WTC11 (cell line): ENCODE measurements at regions not wholly inside any gene's neighbourhood (a gene's known extent, or its start where the extent isn't known, plus 50 kb on each side); places are given as distances from the start of the nearest gene placed in this dataset.

ENCODE experiments used
- ATAC-seq: fragments of 200-7000 bp; cut with Tn5 transposase; 2 replicates; pipeline ENCODE4 v1.10.0; 2021; ENCODE audit warnings: mild to moderate bottlenecking, moderate library complexity
- CTCF ChIA-PET: fragments of 300-600 bp; sonication (Branson Sonifier 250); formaldehyde crosslinking; loops from one replicate; lab custom pipeline; 2021; ENCODE audit warnings: antibody characterized with exemption; lab: Charles Lee
- POLR2A ChIA-PET: fragments of 350-600 bp; sonication (Branson Sonifier 250); formaldehyde crosslinking; loops from one replicate; lab custom pipeline; 2021; ENCODE audit warnings: antibody characterized with exemption; lab: Charles Lee
- DNase-seq: peaks from one replicate; pipeline ENCODE4 v3.0.0; 2021; ENCODE audit warnings: low spot score
- H3K27ac Mint-ChIP-seq: 2 replicates; pipeline ENCODE4 v1.8.0; 2021; ENCODE audit warnings: mixed read lengths
- H3K27me3 Mint-ChIP-seq: 2 replicates; pipeline ENCODE4 v1.8.0; 2021; ENCODE audit warnings: low read depth, mild to moderate bottlenecking, moderate library complexity, mixed read lengths
- H3K36me3 Mint-ChIP-seq: 2 replicates; pipeline ENCODE4 v1.8.0; 2021; ENCODE audit warnings: mixed read lengths
- H3K4me1 Mint-ChIP-seq: 2 replicates; pipeline ENCODE4 v1.8.0; 2022; ENCODE audit warnings: mixed read lengths
- H3K4me3 Mint-ChIP-seq: 2 replicates; pipeline ENCODE4 v1.8.0; 2021; ENCODE audit warnings: mild to moderate bottlenecking, moderate library complexity, mixed read lengths
- H3K9me3 Mint-ChIP-seq: 2 replicates; pipeline ENCODE4 v1.8.0; 2021; ENCODE audit warnings: mixed read lengths
- FOXJ3 ChIP-seq: sonication (generic); formaldehyde crosslinking; IDR thresholded peaks from 2 replicates; pipeline ENCODE4 v1.9.0; 2021; ENCODE audit warnings: missing genetic modification reagents, mild to moderate bottlenecking, borderline replicate concordance
- FOXP1 ChIP-seq: sonication (generic); formaldehyde crosslinking; IDR thresholded peaks from 2 replicates; pipeline ENCODE4 v1.8.0; 2022; ENCODE audit warnings: missing genetic modification reagents, mild to moderate bottlenecking, moderate library complexity, borderline replicate concordance
- GRHL2 ChIP-seq: fragments of 250-450 bp; sonication (Bioruptor Pico); IDR thresholded peaks from 2 replicates; pipeline ENCODE4 v1.8.0; 2022; ENCODE audit warnings: mild to moderate bottlenecking, moderate library complexity; ENCODE audit not compliant: insufficient replicate concordance, severe bottlenecking
- JUN ChIP-seq: sonication (generic); formaldehyde crosslinking; IDR thresholded peaks from 2 replicates; pipeline ENCODE4 v1.8.0; 2023; ENCODE audit warnings: mild to moderate bottlenecking, missing genetic modification reagents
- NFATC4 ChIP-seq: fragments of 250-450 bp; sonication (Bioruptor Pico); IDR thresholded peaks from 2 replicates; pipeline ENCODE4 v1.9.0; 2021; ENCODE audit warnings: mild to moderate bottlenecking
- NFE2L1 ChIP-seq: sonication (generic); formaldehyde crosslinking; IDR thresholded peaks from 2 replicates; pipeline ENCODE4 v1.8.1; 2023; ENCODE audit warnings: missing genetic modification reagents
- NR1H2 ChIP-seq: sonication (generic); formaldehyde crosslinking; IDR thresholded peaks from 2 replicates; pipeline ENCODE4 v1.9.0; 2021; ENCODE audit warnings: mild to moderate bottlenecking, moderate library complexity, missing genetic modification reagents
- NR3C1 ChIP-seq: sonication (generic); formaldehyde crosslinking; conservative IDR thresholded peaks from 2 replicates; pipeline ENCODE4 v1.8.1; 2023; ENCODE audit warnings: low read depth, mild to moderate bottlenecking, missing genetic modification reagents
- PRRX2 ChIP-seq: fragments of 250-450 bp; sonication (Bioruptor Pico); IDR thresholded peaks from 2 replicates; pipeline ENCODE4 v1.8.0; 2021; ENCODE audit warnings: mild to moderate bottlenecking
- SP1 ChIP-seq: sonication (generic); formaldehyde crosslinking; conservative IDR thresholded peaks from 2 replicates; pipeline ENCODE4 v1.8.1; 2022; ENCODE audit warnings: missing genetic modification reagents
- ZNF138 ChIP-seq: sonication (generic); formaldehyde crosslinking; conservative IDR thresholded peaks from 2 replicates; pipeline ENCODE4 v1.8.1; 2022; ENCODE audit warnings: mild to moderate bottlenecking, moderate library complexity, missing genetic modification reagents
- ZNF232 ChIP-seq: sonication (generic); formaldehyde crosslinking; IDR thresholded peaks from 2 replicates; pipeline ENCODE4 v1.8.0; 2022; ENCODE audit warnings: mild to moderate bottlenecking, missing genetic modification reagents
- ZNF263 ChIP-seq: sonication (generic); formaldehyde crosslinking; IDR thresholded peaks from 2 replicates; pipeline ENCODE4 v1.8.1; 2022; ENCODE audit warnings: low read depth, mild to moderate bottlenecking, moderate library complexity, missing genetic modification reagents
- ZNF416 ChIP-seq: fragments of 250-450 bp; sonication (Bioruptor Pico); IDR thresholded peaks from 2 replicates; pipeline ENCODE4 v1.9.0; 2021; ENCODE audit warnings: mild to moderate bottlenecking, inconsistent platforms
- ZNF423 ChIP-seq: fragments of 250-450 bp; sonication (Bioruptor Pico); IDR thresholded peaks from 2 replicates; pipeline ENCODE4 v2.1.2; 2022; ENCODE audit warnings: mild to moderate bottlenecking, moderate library complexity
- TF ChIP-seq, protein P1 (sequence below): sonication (generic); formaldehyde crosslinking; IDR thresholded peaks from 2 replicates; pipeline ENCODE4 v1.8.0; 2022; ENCODE audit warnings: missing genetic modification reagents
- TF ChIP-seq, protein P2 (sequence below): sonication (generic); formaldehyde crosslinking; IDR thresholded peaks from 2 replicates; pipeline ENCODE4 v1.8.0; 2022; ENCODE audit warnings: mild to moderate bottlenecking, missing genetic modification reagents
- TF ChIP-seq, protein P3 (sequence below): sonication (generic); formaldehyde crosslinking; IDR thresholded peaks from 2 replicates; pipeline ENCODE4 v1.8.1; 2022; ENCODE audit warnings: mild to moderate bottlenecking, missing genetic modification reagents, moderate library complexity, borderline replicate concordance
- TF ChIP-seq, protein P4 (sequence below): sonication (generic); formaldehyde crosslinking; IDR thresholded peaks from 2 replicates; pipeline ENCODE4 v1.8.0; 2023; ENCODE audit warnings: missing genetic modification reagents, mild to moderate bottlenecking, borderline replicate concordance
- TF ChIP-seq, protein P5 (sequence below): fragments of 250-450 bp; sonication (Bioruptor Pico); IDR thresholded peaks from 2 replicates; pipeline ENCODE4 v1.9.0; 2021; ENCODE audit warnings: moderate library complexity, mild to moderate bottlenecking, inconsistent platforms, borderline replicate concordance

DNA sequence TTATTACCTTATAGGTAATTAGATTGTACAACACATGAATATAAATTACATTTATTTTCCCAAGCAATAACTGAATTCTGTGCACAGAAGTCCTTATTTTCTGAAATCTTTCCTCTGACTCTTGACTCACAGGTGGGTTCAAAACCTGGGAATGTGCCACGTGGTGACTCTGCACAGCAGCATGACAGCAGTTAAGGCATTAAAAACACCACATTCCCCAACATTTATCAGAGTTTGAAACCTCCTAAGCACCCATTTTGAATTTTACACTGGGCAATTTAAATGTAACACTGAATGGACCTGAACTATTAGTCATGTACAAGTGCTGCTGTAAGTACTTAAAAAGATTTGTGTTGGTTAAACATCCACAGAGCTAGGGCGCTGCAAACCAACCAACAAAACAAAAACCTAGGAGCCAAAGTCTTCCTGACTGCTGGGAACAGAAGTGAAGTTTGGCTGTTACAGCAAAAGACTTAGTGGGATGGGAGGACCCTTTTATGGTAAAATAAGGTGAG is 480.6 kb upstream of the CXADR start:
- TF ChIP-seq SP1 (CRISPR knock-in tag) (no peak), PRRX2 (no peak), JUN (CRISPR knock-in tag) (no peak), ZNF416 (no peak), NFE2L1 (CRISPR knock-in tag) (no peak), ZNF232 (no peak)
- TF ChIP-seq, protein P1, sequence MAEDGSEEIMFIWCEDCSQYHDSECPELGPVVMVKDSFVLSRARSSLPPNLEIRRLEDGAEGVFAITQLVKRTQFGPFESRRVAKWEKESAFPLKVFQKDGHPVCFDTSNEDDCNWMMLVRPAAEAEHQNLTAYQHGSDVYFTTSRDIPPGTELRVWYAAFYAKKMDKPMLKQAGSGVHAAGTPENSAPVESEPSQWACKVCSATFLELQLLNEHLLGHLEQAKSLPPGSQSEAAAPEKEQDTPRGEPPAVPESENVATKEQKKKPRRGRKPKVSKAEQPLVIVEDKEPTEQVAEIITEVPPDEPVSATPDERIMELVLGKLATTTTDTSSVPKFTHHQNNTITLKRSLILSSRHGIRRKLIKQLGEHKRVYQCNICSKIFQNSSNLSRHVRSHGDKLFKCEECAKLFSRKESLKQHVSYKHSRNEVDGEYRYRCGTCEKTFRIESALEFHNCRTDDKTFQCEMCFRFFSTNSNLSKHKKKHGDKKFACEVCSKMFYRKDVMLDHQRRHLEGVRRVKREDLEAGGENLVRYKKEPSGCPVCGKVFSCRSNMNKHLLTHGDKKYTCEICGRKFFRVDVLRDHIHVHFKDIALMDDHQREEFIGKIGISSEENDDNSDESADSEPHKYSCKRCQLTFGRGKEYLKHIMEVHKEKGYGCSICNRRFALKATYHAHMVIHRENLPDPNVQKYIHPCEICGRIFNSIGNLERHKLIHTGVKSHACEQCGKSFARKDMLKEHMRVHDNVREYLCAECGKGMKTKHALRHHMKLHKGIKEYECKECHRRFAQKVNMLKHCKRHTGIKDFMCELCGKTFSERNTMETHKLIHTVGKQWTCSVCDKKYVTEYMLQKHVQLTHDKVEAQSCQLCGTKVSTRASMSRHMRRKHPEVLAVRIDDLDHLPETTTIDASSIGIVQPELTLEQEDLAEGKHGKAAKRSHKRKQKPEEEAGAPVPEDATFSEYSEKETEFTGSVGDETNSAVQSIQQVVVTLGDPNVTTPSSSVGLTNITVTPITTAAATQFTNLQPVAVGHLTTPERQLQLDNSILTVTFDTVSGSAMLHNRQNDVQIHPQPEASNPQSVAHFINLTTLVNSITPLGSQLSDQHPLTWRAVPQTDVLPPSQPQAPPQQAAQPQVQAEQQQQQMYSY (CRISPR knock-in tag): no peak
- TF ChIP-seq, protein P2, sequence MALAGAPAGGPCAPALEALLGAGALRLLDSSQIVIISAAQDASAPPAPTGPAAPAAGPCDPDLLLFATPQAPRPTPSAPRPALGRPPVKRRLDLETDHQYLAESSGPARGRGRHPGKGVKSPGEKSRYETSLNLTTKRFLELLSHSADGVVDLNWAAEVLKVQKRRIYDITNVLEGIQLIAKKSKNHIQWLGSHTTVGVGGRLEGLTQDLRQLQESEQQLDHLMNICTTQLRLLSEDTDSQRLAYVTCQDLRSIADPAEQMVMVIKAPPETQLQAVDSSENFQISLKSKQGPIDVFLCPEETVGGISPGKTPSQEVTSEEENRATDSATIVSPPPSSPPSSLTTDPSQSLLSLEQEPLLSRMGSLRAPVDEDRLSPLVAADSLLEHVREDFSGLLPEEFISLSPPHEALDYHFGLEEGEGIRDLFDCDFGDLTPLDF (CRISPR knock-in tag): no peak
- TF ChIP-seq, protein P3, sequence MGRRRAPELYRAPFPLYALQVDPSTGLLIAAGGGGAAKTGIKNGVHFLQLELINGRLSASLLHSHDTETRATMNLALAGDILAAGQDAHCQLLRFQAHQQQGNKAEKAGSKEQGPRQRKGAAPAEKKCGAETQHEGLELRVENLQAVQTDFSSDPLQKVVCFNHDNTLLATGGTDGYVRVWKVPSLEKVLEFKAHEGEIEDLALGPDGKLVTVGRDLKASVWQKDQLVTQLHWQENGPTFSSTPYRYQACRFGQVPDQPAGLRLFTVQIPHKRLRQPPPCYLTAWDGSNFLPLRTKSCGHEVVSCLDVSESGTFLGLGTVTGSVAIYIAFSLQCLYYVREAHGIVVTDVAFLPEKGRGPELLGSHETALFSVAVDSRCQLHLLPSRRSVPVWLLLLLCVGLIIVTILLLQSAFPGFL (CRISPR knock-in tag): no peak
- TF ChIP-seq, all 79 proteins: peak for 0
- ChIA-PET CTCF (no interaction called here), POLR2A (no interaction called here)
- no peak for ATAC-seq
- Mint-ChIP-seq H3K27ac (no peak overlapping the region), H3K4me3 (no peak overlapping the region), H3K9me3 (peaks cover 32% of the 10 kb centered on the region), H3K36me3 (peaks cover 27% of the 10 kb centered on the region), H3K4me1 (peaks cover 10% of the 10 kb centered on the region), H3K27me3 (0 out of 2 replicates have a peak, but pooled peaks cover 3% of the 10 kb centered on the region)
- no peak for DNase-seq

DNA sequence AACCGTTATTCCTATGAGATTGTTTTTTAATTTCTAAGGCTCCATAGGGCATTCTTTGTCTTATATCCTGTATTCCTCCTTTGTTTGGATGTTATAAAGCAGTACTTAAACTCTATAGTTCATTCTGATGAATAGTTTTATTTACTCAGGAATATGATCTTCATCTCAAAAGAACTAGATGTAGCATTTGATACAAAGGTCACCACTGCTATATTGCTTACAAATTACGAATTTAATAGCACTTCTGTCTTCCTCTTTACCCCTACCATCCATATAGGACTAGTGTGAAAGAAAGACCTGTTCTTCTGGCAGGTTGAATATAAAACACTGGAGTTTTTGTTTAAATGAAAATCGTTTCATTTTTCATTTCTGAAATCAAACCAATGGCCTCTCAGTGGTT is 468.1 kb upstream of the CXADR start:
- ATAC-seq (no peak), DNase-seq (no peak)
- Mint-ChIP-seq H3K27ac (no peak overlapping the region), H3K4me3 (no peak overlapping the region), H3K36me3 (peaks cover 7% of the 10 kb centered on the region), H3K9me3 (peaks cover 15% of the 10 kb centered on the region), H3K27me3 (no peaks in the 10 kb centered on the region), H3K4me1 (peaks cover 11% of the 10 kb centered on the region)
- POLR2A ChIA-PET: no interaction called here
- CTCF ChIA-PET: no interaction called here
- TF ChIP-seq, protein P1 (CRISPR knock-in tag): no peak
- no peak for TF ChIP-seq FOXP1 (CRISPR knock-in tag)
- TF ChIP-seq NR3C1 (CRISPR knock-in tag): no peak
- no peak for TF ChIP-seq NR1H2 (CRISPR knock-in tag)
- TF ChIP-seq ZNF423 (CRISPR knock-in tag): no peak
- no peak for TF ChIP-seq ZNF138 (CRISPR knock-in tag)
- no peak for TF ChIP-seq ZNF263 (CRISPR knock-in tag)
- no peak for TF ChIP-seq GRHL2
- no peak for TF ChIP-seq NFATC4 (CRISPR knock-in tag)
- TF ChIP-seq, protein P4, sequence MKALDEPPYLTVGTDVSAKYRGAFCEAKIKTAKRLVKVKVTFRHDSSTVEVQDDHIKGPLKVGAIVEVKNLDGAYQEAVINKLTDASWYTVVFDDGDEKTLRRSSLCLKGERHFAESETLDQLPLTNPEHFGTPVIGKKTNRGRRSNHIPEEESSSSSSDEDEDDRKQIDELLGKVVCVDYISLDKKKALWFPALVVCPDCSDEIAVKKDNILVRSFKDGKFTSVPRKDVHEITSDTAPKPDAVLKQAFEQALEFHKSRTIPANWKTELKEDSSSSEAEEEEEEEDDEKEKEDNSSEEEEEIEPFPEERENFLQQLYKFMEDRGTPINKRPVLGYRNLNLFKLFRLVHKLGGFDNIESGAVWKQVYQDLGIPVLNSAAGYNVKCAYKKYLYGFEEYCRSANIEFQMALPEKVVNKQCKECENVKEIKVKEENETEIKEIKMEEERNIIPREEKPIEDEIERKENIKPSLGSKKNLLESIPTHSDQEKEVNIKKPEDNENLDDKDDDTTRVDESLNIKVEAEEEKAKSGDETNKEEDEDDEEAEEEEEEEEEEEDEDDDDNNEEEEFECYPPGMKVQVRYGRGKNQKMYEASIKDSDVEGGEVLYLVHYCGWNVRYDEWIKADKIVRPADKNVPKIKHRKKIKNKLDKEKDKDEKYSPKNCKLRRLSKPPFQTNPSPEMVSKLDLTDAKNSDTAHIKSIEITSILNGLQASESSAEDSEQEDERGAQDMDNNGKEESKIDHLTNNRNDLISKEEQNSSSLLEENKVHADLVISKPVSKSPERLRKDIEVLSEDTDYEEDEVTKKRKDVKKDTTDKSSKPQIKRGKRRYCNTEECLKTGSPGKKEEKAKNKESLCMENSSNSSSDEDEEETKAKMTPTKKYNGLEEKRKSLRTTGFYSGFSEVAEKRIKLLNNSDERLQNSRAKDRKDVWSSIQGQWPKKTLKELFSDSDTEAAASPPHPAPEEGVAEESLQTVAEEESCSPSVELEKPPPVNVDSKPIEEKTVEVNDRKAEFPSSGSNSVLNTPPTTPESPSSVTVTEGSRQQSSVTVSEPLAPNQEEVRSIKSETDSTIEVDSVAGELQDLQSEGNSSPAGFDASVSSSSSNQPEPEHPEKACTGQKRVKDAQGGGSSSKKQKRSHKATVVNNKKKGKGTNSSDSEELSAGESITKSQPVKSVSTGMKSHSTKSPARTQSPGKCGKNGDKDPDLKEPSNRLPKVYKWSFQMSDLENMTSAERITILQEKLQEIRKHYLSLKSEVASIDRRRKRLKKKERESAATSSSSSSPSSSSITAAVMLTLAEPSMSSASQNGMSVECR (CRISPR knock-in tag): no peak
- no peak for TF ChIP-seq FOXJ3
- TF ChIP-seq, protein P5, sequence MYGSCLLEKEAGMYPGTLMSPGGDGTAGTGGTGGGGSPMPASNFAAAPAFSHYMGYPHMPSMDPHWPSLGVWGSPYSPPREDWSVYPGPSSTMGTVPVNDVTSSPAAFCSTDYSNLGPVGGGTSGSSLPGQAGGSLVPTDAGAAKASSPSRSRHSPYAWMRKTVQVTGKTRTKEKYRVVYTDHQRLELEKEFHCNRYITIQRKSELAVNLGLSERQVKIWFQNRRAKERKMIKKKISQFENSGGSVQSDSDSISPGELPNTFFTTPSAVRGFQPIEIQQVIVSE (CRISPR knock-in tag): no peak
